ENCODE measurements at regions not wholly inside any gene's neighbourhood (a gene's known extent, or its start where the extent isn't known, plus 50 kb on each side); places are given as distances from the start of the nearest gene placed in this dataset.

DNA sequence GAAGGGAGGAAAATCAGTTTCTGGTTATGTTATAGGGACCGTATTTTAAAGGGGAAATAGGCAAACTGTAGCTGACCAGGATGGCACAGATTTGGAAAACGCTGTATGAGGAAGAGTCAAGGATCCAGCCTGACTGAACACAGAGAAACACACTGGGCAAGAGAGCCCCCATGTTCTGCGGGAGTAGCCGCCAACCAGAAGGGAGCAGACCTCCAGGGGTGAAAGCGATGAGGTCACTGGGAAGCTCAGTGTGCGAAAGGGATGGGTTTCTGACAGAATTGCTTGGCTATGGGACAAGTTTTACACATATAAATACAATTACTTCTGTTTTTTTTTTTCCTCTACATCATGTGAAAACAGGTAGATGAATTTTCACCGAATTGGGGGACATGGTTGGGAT lies 291.6 kb upstream of the PODXL start:
- TF ChIP-seq POLR2AphosphoS5 (IDR thresholded peaks at IDR 0.05; ENCODE audit: low read depth, low read length): no peak
- no peak for TF ChIP-seq POLR2A (IDR thresholded peaks at IDR 0.05; ENCODE audit: low read depth, low read length)
- TF ChIP-seq TAF1 (IDR thresholded peaks at IDR 0.05; ENCODE audit: low read depth, low read length): no peak
- TF ChIP-seq PAX5 (IDR thresholded peaks at IDR 0.05; ENCODE audit: insufficient read depth, low read length, severe bottlenecking): no peak
- TF ChIP-seq SPI1 (IDR thresholded peaks at IDR 0.05; ENCODE audit: low read depth, low read length): no peak
- TF ChIP-seq POU2F2 (IDR thresholded peaks at IDR 0.05; ENCODE audit: low read depth, low read length): no peak
